Trophoblast cell (in vitro differentiated cells and primary cell): ENCODE measurements at regions not wholly inside any gene's neighbourhood (a gene's known extent, or its start where the extent isn't known, plus 50 kb on each side); places are given as distances from the start of the nearest gene placed in this dataset.

Experiments
- DNase-seq, 2 donors: peaks; one replicate each; pipeline ENCODE4 v3.0.0-alpha.2; 2016
- H2AFZ ChIP-seq: 2 replicates; pipeline ENCODE4 v1.6.1; 2013; ENCODE audit warnings: low read length, moderate library complexity, mild to moderate bottlenecking; ENCODE audit not compliant: insufficient read depth, poor library complexity
- H2AK5ac ChIP-seq: 2 replicates; pipeline ENCODE4 v1.6.1; 2013; ENCODE audit warnings: mild to moderate bottlenecking, low read length
- H2BK120ac ChIP-seq: 2 replicates; pipeline ENCODE4 v1.6.1; 2013; ENCODE audit warnings: low read length, mild to moderate bottlenecking, moderate library complexity; ENCODE audit not compliant: insufficient read depth, poor library complexity
- H2BK12ac ChIP-seq: 2 replicates; pipeline ENCODE4 v1.6.1; 2013; ENCODE audit warnings: mild to moderate bottlenecking, low read length, moderate library complexity
- H2BK5ac ChIP-seq: 2 replicates; pipeline ENCODE4 v1.6.1; 2013; ENCODE audit warnings: low read length, low read depth, moderate library complexity, mild to moderate bottlenecking; ENCODE audit not compliant: poor library complexity
- H3K14ac ChIP-seq: 2 replicates; pipeline ENCODE4 v1.6.1; 2013; ENCODE audit warnings: mild to moderate bottlenecking, low read length
- H3K18ac ChIP-seq: 2 replicates; pipeline ENCODE4 v1.6.1; 2013; ENCODE audit warnings: mild to moderate bottlenecking, low read length
- H3K23ac ChIP-seq: 2 replicates; pipeline ENCODE4 v1.6.1; 2013; ENCODE audit warnings: low read length
- H3K27ac ChIP-seq: 2 replicates; pipeline ENCODE4 v1.5.1; 2013; ENCODE audit warnings: low read depth, mild to moderate bottlenecking, inconsistent platforms, low read length, moderate library complexity
- H3K27me3 ChIP-seq: 2 replicates; pipeline ENCODE4 v1.6.1; 2013; ENCODE audit warnings: inconsistent platforms, mild to moderate bottlenecking, low read length, moderate library complexity; ENCODE audit not compliant: insufficient read depth
- H3K36me3 ChIP-seq, 2 experiments: 1 replicate in 1 of 2; 2 replicates in 1 of 2; pipeline ENCODE4 v1.6.1; 2013; ENCODE audit warnings: low read length in 2 of 2, mild to moderate bottlenecking in 2 of 2, moderate library complexity in 1 of 2; ENCODE audit not compliant: insufficient read depth in 2 of 2, control insufficient read depth in 1 of 2
- H3K4ac ChIP-seq: 2 replicates; pipeline ENCODE4 v1.6.1; 2013; ENCODE audit warnings: low read depth, mild to moderate bottlenecking, low read length, moderate library complexity
- H3K4me1 ChIP-seq, 2 experiments: 1 replicate in 1 of 2; 2 replicates in 1 of 2; pipeline ENCODE4 v1.6.1; 2013; ENCODE audit warnings: low read length in 2 of 2, mild to moderate bottlenecking in 2 of 2, moderate library complexity in 1 of 2; ENCODE audit not compliant: insufficient read depth in 2 of 2, control insufficient read depth in 1 of 2
- H3K4me2 ChIP-seq: 2 replicates; pipeline ENCODE4 v1.6.1; 2013; ENCODE audit warnings: inconsistent platforms, mild to moderate bottlenecking, low read length, moderate library complexity
- H3K4me3 ChIP-seq: 2 replicates; pipeline ENCODE4 v1.5.1; 2013; ENCODE audit warnings: mild to moderate bottlenecking, low read depth, low read length, inconsistent platforms
- H3K79me1 ChIP-seq: one replicate; pipeline ENCODE4 v1.6.1; 2013; ENCODE audit warnings: low read length
- H3K79me2 ChIP-seq: 2 replicates; pipeline ENCODE4 v1.6.1; 2013; ENCODE audit warnings: low read length, mild to moderate bottlenecking; ENCODE audit not compliant: control insufficient read depth, insufficient read depth, poor library complexity
- H3K9ac ChIP-seq: 2 replicates; pipeline ENCODE4 v1.6.1; 2013; ENCODE audit warnings: mild to moderate bottlenecking, low read length
- H3K9me3 ChIP-seq: 2 replicates; pipeline ENCODE4 v1.6.1; 2013; ENCODE audit warnings: low read depth, mild to moderate bottlenecking, control low read depth, inconsistent platforms, low read length; ENCODE audit not compliant: insufficient read depth
- H4K12ac ChIP-seq: 2 replicates; pipeline ENCODE4 v1.6.1; 2013; ENCODE audit warnings: low read depth, mild to moderate bottlenecking, low read length, moderate library complexity
- H4K8ac ChIP-seq: 2 replicates; pipeline ENCODE4 v1.6.1; 2013; ENCODE audit warnings: low read depth, mild to moderate bottlenecking, low read length, moderate library complexity
- H4K91ac ChIP-seq: one replicate; pipeline ENCODE4 v1.6.1; 2013; ENCODE audit warnings: low read depth, mild to moderate bottlenecking, low read length, moderate library complexity
- WGBS: extraction: QIAGEN DNeasy Blood & Tissue Kit; methylation state at CpG from one replicate; pipeline ENCODE4 v1.1.7; 2013; ENCODE audit warnings: missing lambda C conversion rate; ENCODE audit not compliant: insufficient read length, insufficient coverage; ENCODE audit errors: extremely low coverage; 5-methylcytosine and 5-hydroxymethylcytosine counted together

DNA sequence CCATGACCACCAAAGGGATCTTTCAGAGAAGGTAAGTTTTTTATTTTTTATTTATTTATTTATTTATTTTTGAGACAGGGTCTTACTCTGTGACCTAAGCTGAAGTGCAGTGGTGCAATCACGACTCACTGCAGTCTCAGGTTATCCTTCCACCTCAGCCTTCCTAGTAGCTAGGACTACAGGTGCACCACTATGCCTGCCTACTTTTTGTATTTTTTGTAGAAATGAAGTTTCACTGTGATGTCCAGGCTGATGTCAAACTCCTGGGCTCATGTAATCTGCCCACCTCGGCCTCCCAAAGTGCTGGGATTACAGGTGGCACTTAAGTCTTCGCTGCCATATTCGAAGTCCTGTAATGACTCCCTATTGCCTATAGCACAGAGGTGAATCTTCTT, 342.5 kb downstream of the CYRIA start:
- Histone ChIP-seq H2BK5ac (no peak overlapping the region), H4K8ac (no peak overlapping the region), H3K4ac (no peak overlapping the region), H4K12ac (no peak overlapping the region), H2AK5ac (no peak overlapping the region), H3K18ac (no peak overlapping the region), H3K4me3 (no peak overlapping the region), H3K9me3 (no peaks in the 10 kb centered on the region), H3K14ac (no peak overlapping the region), H2BK12ac (no peak overlapping the region), H3K4me1 (peaks cover 36 to 41% of the 10 kb centered on the region in 2 experiments), H3K9ac (no peak overlapping the region), H2BK120ac (no peak overlapping the region), H3K4me2 (no peak overlapping the region), H3K27me3 (no peaks in the 10 kb centered on the region), H3K27ac (no peak overlapping the region), H3K79me1 (peaks cover 24% of the 10 kb centered on the region), H3K23ac (no peak overlapping the region), H3K36me3 (no peaks in the 10 kb centered on the region), H2AFZ (no peak overlapping the region), H3K79me2 (no peaks in the 10 kb centered on the region), H4K91ac (no peak overlapping the region)
- no peak for DNase-seq
- WGBS = no CpG with 5 or more reads among the region's 4 CpGs

DNA sequence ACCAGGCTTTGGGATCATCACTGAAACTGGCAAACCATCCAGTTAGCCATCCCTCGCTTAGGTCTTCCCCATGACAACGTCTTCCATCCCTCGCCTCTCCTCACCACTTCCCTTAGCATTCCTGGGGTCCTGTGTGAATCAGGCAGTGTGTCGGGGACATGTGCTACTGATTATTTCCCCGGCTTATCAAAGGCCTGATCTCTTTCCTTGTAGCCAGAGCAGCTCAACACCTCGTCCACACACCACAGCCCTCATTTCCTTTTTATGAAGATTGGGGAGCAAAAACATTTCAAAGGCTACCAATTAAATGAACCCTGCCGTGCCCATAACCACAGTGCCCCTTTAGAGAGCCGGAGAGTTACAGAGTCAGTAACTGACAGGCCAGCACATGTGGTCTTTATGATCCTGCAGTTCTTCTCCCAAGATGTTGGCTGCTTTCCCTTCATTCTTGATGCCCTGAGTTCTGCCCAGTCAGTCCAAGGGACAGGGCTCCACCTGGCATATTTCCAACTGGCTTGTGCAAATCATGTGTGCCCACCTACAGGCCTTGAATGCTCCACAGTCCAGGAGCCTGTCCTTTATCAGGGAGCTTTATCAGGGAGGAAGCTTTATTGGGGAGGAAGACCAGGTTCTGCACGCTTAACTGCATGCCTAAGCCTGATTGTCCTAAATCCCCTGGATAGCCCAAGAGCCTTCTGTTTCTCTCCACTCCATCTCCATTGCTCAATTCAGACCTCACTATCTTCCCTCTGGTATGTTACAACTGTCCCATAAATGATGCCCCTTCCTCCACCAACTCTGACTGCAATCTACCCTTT, 343.1 kb downstream of the CYRIA start:
- no peak overlapping the region for H2AFZ ChIP-seq
- peaks cover 1% of the 10 kb centered on the region for H3K79me2 ChIP-seq
- H4K8ac ChIP-seq = no peak overlapping the region
- H3K23ac ChIP-seq = no peak overlapping the region
- no peaks in the 10 kb centered on the region for H3K9me3 ChIP-seq
- no peak overlapping the region for H3K14ac ChIP-seq
- H3K9ac ChIP-seq = no peak overlapping the region
- no peak overlapping the region for H2AK5ac ChIP-seq
- no peak overlapping the region for H4K12ac ChIP-seq
- no peak overlapping the region for H3K27ac ChIP-seq
- H3K4me1 ChIP-seq = peaks cover 42 to 47% of the 10 kb centered on the region in 2 experiments
- no peak overlapping the region for H2BK5ac ChIP-seq
- no peak overlapping the region for H3K18ac ChIP-seq
- H2BK120ac ChIP-seq = no peak overlapping the region
- H3K79me1 ChIP-seq = peaks cover 28% of the 10 kb centered on the region
- DNase-seq = no peak
- H3K4ac ChIP-seq = no peak overlapping the region
- no peak overlapping the region for H3K4me2 ChIP-seq
- H3K36me3 ChIP-seq = no peaks in the 10 kb centered on the region
- WGBS = no CpG with 5 or more reads among the region's 9 CpGs
- no peak overlapping the region for H3K4me3 ChIP-seq
- H2BK12ac ChIP-seq = peak overlapping the region; percentile 19
- no peaks in the 10 kb centered on the region for H3K27me3 ChIP-seq
- peak overlapping the region; percentile 31 for H4K91ac ChIP-seq

DNA sequence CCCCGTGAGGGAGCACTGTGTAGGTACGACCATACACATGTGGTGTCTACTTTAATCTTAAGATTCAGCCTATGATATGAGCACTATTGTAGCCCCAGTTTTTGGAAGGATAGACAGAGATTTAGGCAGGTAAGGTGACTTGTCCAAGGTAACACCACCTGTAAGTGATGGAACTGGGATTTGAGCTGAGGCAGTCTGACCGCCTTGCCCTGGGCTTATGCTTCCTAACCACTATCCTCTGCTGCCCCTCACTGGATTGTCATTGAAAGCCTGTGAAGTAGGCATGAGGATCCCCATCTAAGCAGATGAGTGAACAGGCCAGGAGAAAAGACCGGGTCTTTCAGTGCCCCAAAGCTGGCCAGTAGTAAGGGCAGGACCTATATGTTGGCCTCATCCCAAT, 343.8 kb downstream of the CYRIA start:
- Histone ChIP-seq H3K4ac (no peak overlapping the region), H2AK5ac (no peak overlapping the region), H3K36me3 (no peaks in the 10 kb centered on the region), H3K4me2 (no peak overlapping the region), H3K14ac (no peak overlapping the region), H2BK12ac (no peak overlapping the region), H3K23ac (no peak overlapping the region), H2BK5ac (no peak overlapping the region), H3K27ac (no peak overlapping the region), H3K79me1 (peaks cover 30% of the 10 kb centered on the region), H3K4me1 (peaks cover 42 to 48% of the 10 kb centered on the region in 2 experiments), H3K79me2 (peaks cover 1% of the 10 kb centered on the region), H4K12ac (no peak overlapping the region), H3K27me3 (no peaks in the 10 kb centered on the region), H3K4me3 (no peak overlapping the region), H3K9me3 (no peaks in the 10 kb centered on the region), H3K18ac (no peak overlapping the region), H2BK120ac (no peak overlapping the region), H4K8ac (no peak overlapping the region), H4K91ac (no peak overlapping the region), H3K9ac (no peak overlapping the region), H2AFZ (no peak overlapping the region)
- DNase-seq = peak; percentile 14 to 46
- WGBS = no CpG with 5 or more reads among the region's 4 CpGs

DNA sequence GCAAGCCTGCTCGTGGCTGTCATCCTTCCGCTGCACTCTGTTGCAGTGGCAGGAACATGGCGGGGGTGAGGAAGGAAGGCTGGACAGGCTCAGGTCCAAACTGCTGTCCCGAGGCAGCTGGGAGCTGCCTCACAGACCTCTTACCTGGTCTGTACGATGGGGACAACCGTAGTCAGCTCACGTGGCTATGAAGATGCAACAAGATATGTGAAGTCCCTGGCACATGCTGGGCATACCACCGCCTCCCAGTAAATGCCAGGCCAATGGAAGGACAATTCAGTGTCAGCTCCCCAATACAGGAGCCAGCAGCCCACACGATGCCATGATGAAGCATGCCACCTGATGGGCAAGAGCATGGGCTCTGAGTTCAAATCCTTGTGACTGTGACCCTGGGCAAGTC, 344.4 kb downstream of the CYRIA start:
- Histone ChIP-seq H2AFZ (no peak overlapping the region), H2AK5ac (no peak overlapping the region), H3K9me3 (no peaks in the 10 kb centered on the region), H3K23ac (no peak overlapping the region), H4K12ac (no peak overlapping the region), H4K91ac (peak overlapping the region; percentile 45), H3K4me1 (peaks cover 42 to 48% of the 10 kb centered on the region in 2 experiments), H3K4ac (no peak overlapping the region), H2BK120ac (no peak overlapping the region), H3K36me3 (no peaks in the 10 kb centered on the region), H3K4me2 (no peak overlapping the region), H3K27me3 (no peaks in the 10 kb centered on the region), H3K27ac (no peak overlapping the region), H3K4me3 (no peak overlapping the region), H2BK5ac (no peak overlapping the region), H3K18ac (no peak overlapping the region), H3K14ac (no peak overlapping the region), H2BK12ac (peak overlapping the region; percentile 62), H3K9ac (no peak overlapping the region), H4K8ac (no peak overlapping the region), H3K79me2 (peaks cover 1% of the 10 kb centered on the region), H3K79me1 (peaks cover 30% of the 10 kb centered on the region)
- no peak for DNase-seq
- no CpG with 5 or more reads among the region's 9 CpGs for WGBS
